ENCODE measurements at regions not wholly inside any gene's neighbourhood (a gene's known extent, or its start where the extent isn't known, plus 50 kb on each side); places are given as distances from the start of the nearest gene placed in this dataset.

DNA sequence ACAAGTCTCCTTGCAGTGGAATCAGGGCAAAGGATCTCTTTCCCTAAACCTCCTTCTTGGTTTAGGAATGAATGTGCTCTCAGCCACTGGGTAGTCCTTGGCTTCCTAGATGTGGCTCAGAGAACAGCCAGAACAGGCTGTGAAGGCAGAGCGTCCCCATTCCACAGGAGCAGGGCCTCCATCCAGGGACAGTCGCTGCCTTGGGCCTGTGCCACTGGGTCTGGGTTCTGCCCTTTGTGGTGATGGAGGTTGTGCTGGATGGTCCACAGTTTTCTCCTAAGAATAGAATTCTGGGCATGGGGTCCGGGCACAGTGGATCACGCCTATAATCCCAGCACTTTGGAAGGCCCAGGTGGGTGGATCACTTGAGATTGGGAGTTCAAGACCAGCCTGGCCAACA, 516.5 kb upstream of the RAB6C start:
- no peaks in the 10 kb centered on the region for H3K27me3 ChIP-seq (ENCODE audit: control insufficient read depth, insufficient read depth, low read length)
- H3K9me3 ChIP-seq (ENCODE audit: control insufficient read depth, insufficient read depth, low read length), result no peaks in the 10 kb centered on the region
- no peak overlapping the region for H3K9ac ChIP-seq (ENCODE audit: low read depth, low read length)
- H3K4me1 ChIP-seq (ENCODE audit: control insufficient read depth, insufficient read depth, low read length), result no peaks in the 10 kb centered on the region
- no peak overlapping the region for H3K4me3 ChIP-seq (ENCODE audit: low read depth, low read length)
- H3K36me3 ChIP-seq (ENCODE audit: control insufficient read depth, insufficient read depth, low read length), result no peaks in the 10 kb centered on the region
- H3K27ac ChIP-seq (ENCODE audit: low read depth, low read length), result no peak overlapping the region

DNA sequence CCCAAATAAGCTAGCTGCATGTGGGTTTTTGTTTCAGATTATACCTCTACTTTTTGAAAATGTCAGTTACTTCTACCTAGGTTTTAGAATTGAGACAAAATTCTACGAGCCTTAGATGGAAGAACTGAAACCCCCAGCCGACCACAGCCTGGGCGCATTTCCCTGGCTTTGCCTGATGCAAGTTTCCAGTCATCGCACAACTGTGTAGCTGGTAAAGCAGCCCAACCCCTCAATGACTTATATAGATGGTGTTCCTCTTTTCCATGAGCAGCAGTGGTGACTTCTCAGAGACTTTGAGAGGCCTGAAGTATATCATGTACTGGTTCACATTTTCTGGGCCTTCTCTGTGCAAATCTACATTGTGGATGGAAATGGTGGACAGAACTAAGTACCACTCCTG, 515.4 kb upstream of the RAB6C start:
- no peaks in the 10 kb centered on the region for H3K36me3 ChIP-seq (ENCODE audit: control insufficient read depth, insufficient read depth, low read length)
- no peak overlapping the region for H3K9ac ChIP-seq (ENCODE audit: low read depth, low read length)
- H3K27me3 ChIP-seq (ENCODE audit: control insufficient read depth, insufficient read depth, low read length), result no peaks in the 10 kb centered on the region
- H3K9me3 ChIP-seq (ENCODE audit: control insufficient read depth, insufficient read depth, low read length), result no peaks in the 10 kb centered on the region
- H3K4me3 ChIP-seq (ENCODE audit: low read depth, low read length), result no peak overlapping the region
- no peaks in the 10 kb centered on the region for H3K4me1 ChIP-seq (ENCODE audit: control insufficient read depth, insufficient read depth, low read length)
- no peak overlapping the region for H3K27ac ChIP-seq (ENCODE audit: low read depth, low read length)

DNA sequence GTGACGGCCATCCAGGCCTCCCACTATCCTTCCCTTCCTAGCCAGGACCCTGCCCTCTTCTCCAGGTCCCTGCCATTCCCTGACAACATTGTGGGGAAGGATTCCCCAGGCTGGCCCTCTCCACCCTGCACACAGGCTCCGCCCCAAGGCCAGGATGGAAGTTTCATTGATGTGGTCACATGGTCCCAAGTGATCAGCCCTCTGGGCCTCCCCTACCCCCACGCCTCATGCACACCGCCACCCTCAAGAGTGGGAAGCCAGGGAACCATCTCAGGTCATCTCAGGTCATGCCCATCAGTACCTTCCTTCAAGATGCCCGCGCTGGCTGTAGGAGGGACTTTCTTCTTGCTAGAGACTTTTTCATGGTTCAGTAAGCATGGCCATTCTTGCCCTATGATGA, 514.8 kb upstream of the RAB6C start:
- Histone ChIP-seq H3K36me3 (ENCODE audit: control insufficient read depth, insufficient read depth, low read length) (no peaks in the 10 kb centered on the region), H3K4me3 (ENCODE audit: low read depth, low read length) (no peak overlapping the region), H3K4me1 (ENCODE audit: control insufficient read depth, insufficient read depth, low read length) (no peaks in the 10 kb centered on the region), H3K27ac (ENCODE audit: low read depth, low read length) (no peak overlapping the region), H3K9me3 (ENCODE audit: control insufficient read depth, insufficient read depth, low read length) (no peaks in the 10 kb centered on the region), H3K9ac (ENCODE audit: low read depth, low read length) (no peak overlapping the region), H3K27me3 (ENCODE audit: control insufficient read depth, insufficient read depth, low read length) (no peaks in the 10 kb centered on the region)

DNA sequence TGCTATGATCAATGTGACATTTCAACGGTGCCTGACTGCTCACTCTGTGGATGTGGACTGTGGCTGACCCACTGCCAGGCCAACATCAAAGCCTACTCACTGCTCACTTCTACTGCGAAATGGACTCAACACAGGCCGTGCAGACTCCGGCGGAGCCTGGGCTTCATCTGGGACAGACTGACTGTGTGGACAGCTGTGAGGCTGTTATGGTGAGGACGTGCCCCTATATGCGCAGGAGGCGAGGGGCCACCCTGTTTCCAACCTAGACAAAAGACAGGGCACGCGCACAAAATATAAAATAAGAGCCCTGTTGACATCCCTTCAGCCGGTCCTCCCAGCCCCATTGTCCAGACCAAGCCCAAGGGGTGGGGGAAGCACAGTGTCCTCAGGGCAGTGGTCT, 514.4 kb upstream of the RAB6C start:
- H3K9me3 ChIP-seq (ENCODE audit: control insufficient read depth, insufficient read depth, low read length), result no peaks in the 10 kb centered on the region
- no peaks in the 10 kb centered on the region for H3K4me1 ChIP-seq (ENCODE audit: control insufficient read depth, insufficient read depth, low read length)
- H3K4me3 ChIP-seq (ENCODE audit: low read depth, low read length), result no peak overlapping the region
- no peak overlapping the region for H3K27ac ChIP-seq (ENCODE audit: low read depth, low read length)
- H3K36me3 ChIP-seq (ENCODE audit: control insufficient read depth, insufficient read depth, low read length), result no peaks in the 10 kb centered on the region
- no peaks in the 10 kb centered on the region for H3K27me3 ChIP-seq (ENCODE audit: control insufficient read depth, insufficient read depth, low read length)
- H3K9ac ChIP-seq (ENCODE audit: low read depth, low read length), result no peak overlapping the region

DNA sequence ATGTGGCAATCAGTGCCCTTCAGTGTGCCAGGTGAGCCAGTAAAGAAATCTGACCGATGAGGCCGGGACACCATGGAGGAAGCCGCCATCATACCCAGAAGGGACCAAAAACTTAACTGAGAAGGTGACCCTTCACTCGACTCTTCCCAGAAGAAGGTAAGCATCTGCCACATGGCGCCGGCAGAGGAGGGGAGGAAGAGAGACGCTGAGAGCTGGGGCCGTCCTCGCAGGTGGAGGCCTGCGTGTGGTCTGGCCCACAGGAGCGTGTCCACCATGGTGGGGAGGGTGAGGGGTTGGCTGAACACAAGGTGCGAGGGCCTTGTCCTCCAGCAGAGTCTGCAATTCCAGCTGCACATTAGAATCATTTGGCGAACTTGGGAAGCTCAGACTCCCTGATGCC, 513.1 kb upstream of the RAB6C start:
- H3K4me1 ChIP-seq (ENCODE audit: control insufficient read depth, insufficient read depth, low read length), result no peaks in the 10 kb centered on the region
- no peaks in the 10 kb centered on the region for H3K27me3 ChIP-seq (ENCODE audit: control insufficient read depth, insufficient read depth, low read length)
- no peaks in the 10 kb centered on the region for H3K36me3 ChIP-seq (ENCODE audit: control insufficient read depth, insufficient read depth, low read length)
- no peak overlapping the region for H3K4me3 ChIP-seq (ENCODE audit: low read depth, low read length)
- no peak overlapping the region for H3K27ac ChIP-seq (ENCODE audit: low read depth, low read length)
- no peaks in the 10 kb centered on the region for H3K9me3 ChIP-seq (ENCODE audit: control insufficient read depth, insufficient read depth, low read length)
- H3K9ac ChIP-seq (ENCODE audit: low read depth, low read length), result no peak overlapping the region

DNA sequence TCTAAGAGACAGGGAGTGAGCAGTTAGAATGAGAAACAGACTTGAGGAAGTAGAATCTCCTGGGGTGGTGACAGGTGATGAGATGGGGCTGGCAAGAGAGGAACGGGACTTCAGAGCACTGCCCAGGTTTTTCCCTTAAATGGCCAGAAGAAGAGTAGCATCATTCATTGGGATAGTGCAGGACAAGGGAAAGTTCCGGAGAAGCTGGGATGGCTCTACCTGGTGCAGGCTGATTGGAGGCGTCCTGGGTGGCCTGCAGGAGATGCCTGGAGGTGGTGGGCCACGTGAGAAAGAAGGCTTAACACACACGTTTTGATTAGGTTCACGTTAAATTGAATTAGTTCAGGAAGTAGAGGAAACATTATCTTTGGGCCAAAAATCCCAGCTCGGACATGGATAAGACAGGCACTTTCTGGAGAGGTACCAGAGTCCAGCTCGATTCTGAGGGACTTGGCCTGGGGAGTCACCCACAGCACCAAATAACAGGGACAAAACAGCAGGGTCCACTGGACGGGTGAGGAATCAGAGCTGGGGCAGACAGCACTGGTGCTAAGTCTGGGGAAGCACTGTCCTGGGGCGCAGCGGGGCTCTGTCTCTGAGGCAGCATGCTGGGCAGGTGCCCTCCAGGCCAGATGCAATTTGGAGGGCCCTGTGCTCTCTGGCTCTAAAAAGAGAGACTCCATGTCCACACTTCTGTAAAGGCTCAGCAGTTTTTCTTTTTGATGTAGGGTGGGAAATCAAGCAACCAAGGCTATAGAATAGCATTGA, 512.3 kb upstream of the RAB6C start:
- Histone ChIP-seq H3K4me1 (ENCODE audit: control insufficient read depth, insufficient read depth, low read length) (no peaks in the 10 kb centered on the region), H3K9ac (ENCODE audit: low read depth, low read length) (no peak overlapping the region), H3K9me3 (ENCODE audit: control insufficient read depth, insufficient read depth, low read length) (no peaks in the 10 kb centered on the region)

DNA sequence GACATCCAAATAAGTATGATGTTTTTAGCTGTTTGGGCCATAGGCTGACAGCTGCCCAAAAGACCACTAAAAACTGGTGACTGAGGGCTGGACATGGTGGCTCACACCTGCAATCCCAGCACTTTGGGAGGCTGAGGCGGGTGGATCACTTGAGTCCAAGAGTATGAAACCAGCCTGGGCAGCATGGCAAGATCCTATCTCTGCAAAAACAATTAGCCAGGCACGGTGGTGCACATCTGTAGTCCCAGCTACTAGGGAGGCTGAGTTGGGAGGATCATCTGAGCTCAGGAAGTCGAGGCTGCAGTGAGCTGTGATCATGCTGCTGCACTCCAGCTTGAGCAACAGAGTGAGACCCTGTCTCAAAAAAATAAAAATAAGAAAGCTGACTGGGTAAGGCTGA, 511.5 kb upstream of the RAB6C start:
- no peak overlapping the region for H3K27ac ChIP-seq (ENCODE audit: low read depth, low read length)
- no peak overlapping the region for H3K4me3 ChIP-seq (ENCODE audit: low read depth, low read length)
- no peaks in the 10 kb centered on the region for H3K9me3 ChIP-seq (ENCODE audit: control insufficient read depth, insufficient read depth, low read length)
- H3K36me3 ChIP-seq (ENCODE audit: control insufficient read depth, insufficient read depth, low read length), result no peaks in the 10 kb centered on the region
- no peaks in the 10 kb centered on the region for H3K27me3 ChIP-seq (ENCODE audit: control insufficient read depth, insufficient read depth, low read length)
- H3K4me1 ChIP-seq (ENCODE audit: control insufficient read depth, insufficient read depth, low read length), result no peaks in the 10 kb centered on the region
- no peak overlapping the region for H3K9ac ChIP-seq (ENCODE audit: low read depth, low read length)

More for the DNA sequence above, 512.3 kb upstream of the RAB6C start:
- no peaks in the 10 kb centered on the region for H3K36me3 ChIP-seq (ENCODE audit: control insufficient read depth, insufficient read depth, low read length)
- H3K27ac ChIP-seq (ENCODE audit: low read depth, low read length), result no peak overlapping the region
- H3K27me3 ChIP-seq (ENCODE audit: control insufficient read depth, insufficient read depth, low read length), result no peaks in the 10 kb centered on the region
- no peak overlapping the region for H3K4me3 ChIP-seq (ENCODE audit: low read depth, low read length)

DNA sequence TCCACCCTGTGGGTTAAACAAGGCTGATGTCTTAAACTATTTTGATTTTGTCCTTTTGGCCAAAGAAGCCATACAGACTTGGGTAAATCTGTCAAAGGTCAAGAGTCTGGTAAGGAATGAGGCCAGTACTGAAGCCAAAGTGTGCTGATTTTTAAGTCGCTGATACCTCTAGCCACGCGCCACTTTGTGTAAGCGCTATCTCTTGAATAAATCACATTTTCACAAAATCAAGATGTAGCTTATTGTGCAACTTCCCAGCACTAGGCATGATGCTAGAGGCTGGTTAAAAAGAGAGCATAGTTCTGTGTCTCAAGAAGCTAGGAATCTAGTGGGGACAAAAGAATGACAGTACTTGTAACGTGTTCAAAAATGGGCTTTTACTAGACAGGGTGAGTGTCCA, 510.6 kb upstream of the RAB6C start:
- Histone ChIP-seq H3K9ac (ENCODE audit: low read depth, low read length) (no peak overlapping the region), H3K9me3 (ENCODE audit: control insufficient read depth, insufficient read depth, low read length) (no peaks in the 10 kb centered on the region), H3K4me3 (ENCODE audit: low read depth, low read length) (no peak overlapping the region), H3K27ac (ENCODE audit: low read depth, low read length) (no peak overlapping the region), H3K27me3 (ENCODE audit: control insufficient read depth, insufficient read depth, low read length) (no peaks in the 10 kb centered on the region), H3K4me1 (ENCODE audit: control insufficient read depth, insufficient read depth, low read length) (no peaks in the 10 kb centered on the region), H3K36me3 (ENCODE audit: control insufficient read depth, insufficient read depth, low read length) (no peaks in the 10 kb centered on the region)

DNA sequence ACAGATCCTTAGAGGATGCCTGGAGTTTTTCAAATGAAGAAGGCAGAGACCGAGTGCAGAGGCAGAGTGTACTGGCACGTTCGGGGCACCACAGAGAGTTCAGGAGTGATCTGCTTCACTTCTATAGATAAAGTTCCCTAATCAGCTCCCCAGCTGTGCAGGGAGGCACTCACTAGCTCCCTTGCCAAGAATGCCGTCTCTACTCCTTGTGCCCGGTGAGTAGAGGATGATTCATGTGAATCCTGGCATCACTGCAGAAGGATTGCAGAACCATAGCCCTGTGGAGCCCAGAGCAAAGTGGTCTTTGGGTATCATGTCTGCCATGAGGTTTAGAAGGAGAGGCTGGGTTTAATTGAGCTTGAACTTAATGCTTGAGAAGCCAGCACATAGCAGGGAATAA, 510.1 kb upstream of the RAB6C start:
- H3K4me1 ChIP-seq (ENCODE audit: control insufficient read depth, insufficient read depth, low read length), result no peaks in the 10 kb centered on the region
- no peak overlapping the region for H3K9ac ChIP-seq (ENCODE audit: low read depth, low read length)
- H3K36me3 ChIP-seq (ENCODE audit: control insufficient read depth, insufficient read depth, low read length), result no peaks in the 10 kb centered on the region
- no peaks in the 10 kb centered on the region for H3K9me3 ChIP-seq (ENCODE audit: control insufficient read depth, insufficient read depth, low read length)
- H3K4me3 ChIP-seq (ENCODE audit: low read depth, low read length), result no peak overlapping the region
- no peaks in the 10 kb centered on the region for H3K27me3 ChIP-seq (ENCODE audit: control insufficient read depth, insufficient read depth, low read length)
- H3K27ac ChIP-seq (ENCODE audit: low read depth, low read length), result no peak overlapping the region

DNA sequence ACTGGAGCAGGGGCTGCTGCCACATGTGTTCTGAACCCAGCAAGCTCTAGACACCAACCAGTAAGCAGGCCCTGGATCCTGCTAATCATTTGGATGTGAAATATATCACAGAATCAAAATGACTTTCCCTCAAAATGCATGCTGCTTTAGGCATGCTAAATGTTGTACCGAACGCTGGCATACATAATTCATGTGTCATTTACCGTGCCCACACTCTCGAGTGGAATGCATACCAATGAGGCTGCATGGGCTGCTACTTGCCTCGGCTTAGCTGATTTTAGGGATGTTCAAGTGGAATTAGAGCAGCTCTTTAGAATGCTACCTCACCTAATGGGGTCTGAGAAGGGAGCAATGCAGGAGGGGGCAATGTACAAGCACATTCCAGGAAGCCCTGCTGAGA, 509.6 kb upstream of the RAB6C start:
- Histone ChIP-seq H3K27ac (ENCODE audit: low read depth, low read length) (no peak overlapping the region), H3K4me1 (ENCODE audit: control insufficient read depth, insufficient read depth, low read length) (no peaks in the 10 kb centered on the region), H3K36me3 (ENCODE audit: control insufficient read depth, insufficient read depth, low read length) (no peaks in the 10 kb centered on the region), H3K9ac (ENCODE audit: low read depth, low read length) (no peak overlapping the region), H3K9me3 (ENCODE audit: control insufficient read depth, insufficient read depth, low read length) (no peaks in the 10 kb centered on the region), H3K4me3 (ENCODE audit: low read depth, low read length) (no peak overlapping the region), H3K27me3 (ENCODE audit: control insufficient read depth, insufficient read depth, low read length) (no peaks in the 10 kb centered on the region)

DNA sequence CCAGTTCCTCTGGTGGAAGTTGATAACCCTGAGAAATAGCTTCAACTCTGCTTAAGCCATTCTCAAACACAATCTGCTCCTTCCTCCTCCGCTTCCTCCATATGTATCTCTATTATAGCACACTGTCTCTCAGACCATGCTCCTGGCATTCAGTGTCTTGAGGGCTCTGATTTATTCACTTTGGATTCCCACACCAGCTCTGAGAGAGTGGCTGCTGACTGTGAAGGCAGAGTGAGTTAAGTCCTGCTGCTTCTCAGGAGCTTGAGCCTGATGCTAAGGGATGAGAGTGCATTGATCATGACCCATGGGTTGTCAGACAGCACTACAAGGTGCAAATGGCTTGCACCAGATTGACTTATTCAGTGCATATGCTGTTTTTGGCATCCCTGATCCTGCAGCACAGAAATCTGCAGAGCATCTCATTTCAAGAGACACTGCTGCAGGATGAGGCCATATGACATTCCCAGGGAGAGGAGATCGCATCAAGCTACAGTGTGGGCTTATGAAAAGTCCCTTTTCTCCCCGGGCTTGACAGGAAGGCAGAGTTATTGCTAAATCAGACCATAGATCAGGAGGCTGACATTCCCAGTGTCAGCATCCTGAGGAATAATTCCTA, 500.5 kb upstream of the RAB6C start:
- H3K27ac ChIP-seq (ENCODE audit: low read depth, low read length), result no peak overlapping the region
- H3K4me3 ChIP-seq (ENCODE audit: low read depth, low read length), result no peak overlapping the region
- no peaks in the 10 kb centered on the region for H3K36me3 ChIP-seq (ENCODE audit: control insufficient read depth, insufficient read depth, low read length)
- H3K27me3 ChIP-seq (ENCODE audit: control insufficient read depth, insufficient read depth, low read length), result no peaks in the 10 kb centered on the region
- no peaks in the 10 kb centered on the region for H3K9me3 ChIP-seq (ENCODE audit: control insufficient read depth, insufficient read depth, low read length)
- H3K9ac ChIP-seq (ENCODE audit: low read depth, low read length), result no peak overlapping the region
- H3K4me1 ChIP-seq (ENCODE audit: control insufficient read depth, insufficient read depth, low read length), result peaks cover 11% of the 10 kb centered on the region; the same call in 1 of the 2 replicates
